NCI-H82 treated with DMSO at 0.1 percent for 48 hours (cell line): ENCODE measurements at regions not wholly inside any gene's neighbourhood (a gene's known extent, or its start where the extent isn't known, plus 50 kb on each side); places are given as distances from the start of the nearest gene placed in this dataset.
A peak's percentile ranks its signal among the peaks of the same experiment; 100 is the strongest.
"Not testable (repeated sequence)": the region's sequence is repeated elsewhere in the genome, so short reads cannot be mapped to it uniquely, and the experiment has no call there.

ENCODE experiments used
- DNase-seq: peaks from one replicate; lab custom pipeline; 2025; ENCODE audit not compliant: unreplicated experiment; lab: John Stamatoyannopoulos, UW

- no peak for DNase-seq
Observed at GRCh38 chr18:39172695-39173421, 1607.3 kb upstream of the CELF4 start.

- DNase-seq: no peak
Observed at GRCh38 chr18:39168723-39169122, 1603.1 kb upstream of the CELF4 start.

- no peak for DNase-seq
Observed at GRCh38 chr18:39167990-39168389, 1602.4 kb upstream of the CELF4 start.

GRCh38 chr18:39166776-39167175, 1601.2 kb upstream of the CELF4 start:
- no peak for DNase-seq

- no peak for DNase-seq
Observed at GRCh38 chr18:39162013-39162827, 1596.6 kb upstream of the CELF4 start.

GRCh38 chr18:39149211-39149806, 1583.7 kb upstream of the CELF4 start:
- no peak for DNase-seq

GRCh38 chr18:39134255-39134654, 1568.7 kb upstream of the CELF4 start:
- DNase-seq: no peak

- not testable (repeated sequence) for DNase-seq
Observed at GRCh38 chr18:39127538-39127937, 1561.9 kb upstream of the CELF4 start.

- no peak for DNase-seq
Observed at GRCh38 chr18:39113790-39114189, 1548.2 kb upstream of the CELF4 start.

GRCh38 chr18:39105104-39105503, 1539.5 kb upstream of the CELF4 start:
- no peak for DNase-seq

GRCh38 chr18:39072970-39073369, 1507.4 kb upstream of the CELF4 start:
- peak; percentile 67 for DNase-seq

GRCh38 chr18:39062426-39062825, 1496.8 kb upstream of the CELF4 start:
- DNase-seq: no peak

- DNase-seq: no peak
Observed at GRCh38 chr18:39058386-39059000, 1492.9 kb upstream of the CELF4 start.

GRCh38 chr18:39057423-39058064, 1491.9 kb upstream of the CELF4 start:
- no peak for DNase-seq

GRCh38 chr18:39053571-39053970, 1488.0 kb upstream of the CELF4 start:
- DNase-seq: peak; percentile 59

GRCh38 chr18:39051013-39051412, 1485.4 kb upstream of the CELF4 start:
- DNase-seq: peak; percentile 6

GRCh38 chr18:39039813-39040212, 1474.2 kb upstream of the CELF4 start:
- no peak for DNase-seq

- DNase-seq: no peak
Observed at GRCh38 chr18:39037925-39038324, 1472.3 kb upstream of the CELF4 start.

GRCh38 chr18:39033312-39033711, 1467.7 kb upstream of the CELF4 start:
- no peak for DNase-seq

- DNase-seq: no peak
Observed at GRCh38 chr18:39031647-39032046, 1466.0 kb upstream of the CELF4 start.

- no peak for DNase-seq
Observed at GRCh38 chr18:39030124-39030655, 1464.6 kb upstream of the CELF4 start.
